ENCODE measurements at regions not wholly inside any gene's neighbourhood (a gene's known extent, or its start where the extent isn't known, plus 50 kb on each side); places are given as distances from the start of the nearest gene placed in this dataset.

GRCh38 chr20:17093782-17094181, 133.1 kb upstream of the PCSK2 start:
- H3K27ac Mint-ChIP-seq, result no peak overlapping the region
- no peaks in the 10 kb centered on the region for H3K23me2 ChIP-seq (ENCODE audit: insufficient read length, low read depth, low read length, poor library complexity, severe bottlenecking)

More at GRCh38 chr20:17093782-17094181, 133.1 kb upstream of the PCSK2 start:
- Histone ChIP-seq H2AFZ (ENCODE audit: low read length) (no peak overlapping the region), H3K23ac (ENCODE audit: insufficient read length, low read depth, low read length) (no peak overlapping the region), H3K79me2 (ENCODE audit: insufficient read depth, low read length) (no peaks in the 10 kb centered on the region), H4K8ac (replicated peaks; ENCODE audit: insufficient read length, low read depth, low read length) (no peak overlapping the region), H3K9me3 (ENCODE audit: control insufficient read depth, low read depth, low read length) (no peaks in the 10 kb centered on the region), H3K4me2 (ENCODE audit: insufficient read depth, insufficient read length, low read length) (no peak overlapping the region), H2BK15ac (ENCODE audit: low read depth, low read length) (no peak overlapping the region), H4K20me1 (ENCODE audit: control insufficient read depth, insufficient read depth, insufficient read length) (no peaks in the 10 kb centered on the region), H4K91ac (ENCODE audit: insufficient read length, low read depth, low read length) (no peak overlapping the region), H2BK20ac (ENCODE audit: low read depth, low read length, poor library complexity, severe bottlenecking) (no peak overlapping the region), H2BK120ac (ENCODE audit: low read depth, low read length, poor library complexity, severe bottlenecking) (no peak overlapping the region), H2BK12ac (ENCODE audit: insufficient read length, low read depth, low read length) (no peak overlapping the region), H3K4ac (ENCODE audit: low read depth, low read length) (no peak overlapping the region), H3K18ac (ENCODE audit: insufficient read length, low read depth, low read length) (no peak overlapping the region), H3K14ac (ENCODE audit: insufficient read depth, low read length) (no peak overlapping the region), H3K79me1 (ENCODE audit: insufficient read depth, low read depth, low read length, poor library complexity, severe bottlenecking) (no peaks in the 10 kb centered on the region), H2AK5ac (ENCODE audit: insufficient read length, low read length) (no peak overlapping the region), H3K27me3 (ENCODE audit: insufficient read depth, low read length) (no peaks in the 10 kb centered on the region), H3K4me1 (ENCODE audit: insufficient read depth, low read length) (no peaks in the 10 kb centered on the region), H2BK5ac (ENCODE audit: insufficient read length, low read length) (no peak overlapping the region), H3K56ac (ENCODE audit: insufficient read length, low read depth, low read length) (no peak overlapping the region), H3K27ac (ENCODE audit: insufficient read length, low read depth, low read length) (no peak overlapping the region), H3K9ac (ENCODE audit: extremely low read depth, insufficient read length, low read length) (no peak overlapping the region), H3T11ph (ENCODE audit: low read length) (no peak overlapping the region), H4K5ac (ENCODE audit: insufficient read length, low read depth, low read length) (no peak overlapping the region)
- no peak for DNase-seq
- no peak overlapping the region for H3K4me3 Mint-ChIP-seq
- H3K4me1 Mint-ChIP-seq, result no peaks in the 10 kb centered on the region
- no CpG with 5 or more reads among the region's 4 CpGs for WGBS (ENCODE audit: extremely low coverage, insufficient read length, low lambda C conversion rate)
- H3K9me3 Mint-ChIP-seq, result no peaks in the 10 kb centered on the region
- no peak for TF ChIP-seq CTCF (conservative IDR thresholded peaks at IDR 0.05)
- no peaks in the 10 kb centered on the region for H3K36me3 Mint-ChIP-seq (ENCODE audit: insufficient read depth in 1 of 3, low read depth in 3 of 3)
- H3K27me3 Mint-ChIP-seq (ENCODE audit: low read depth), result no peaks in the 10 kb centered on the region; the same call in 1 of the 2 replicates

Data from H9 (cell line).